ENCODE measurements at regions not wholly inside any gene's neighbourhood (a gene's known extent, or its start where the extent isn't known, plus 50 kb on each side); places are given as distances from the start of the nearest gene placed in this dataset.

DNA sequence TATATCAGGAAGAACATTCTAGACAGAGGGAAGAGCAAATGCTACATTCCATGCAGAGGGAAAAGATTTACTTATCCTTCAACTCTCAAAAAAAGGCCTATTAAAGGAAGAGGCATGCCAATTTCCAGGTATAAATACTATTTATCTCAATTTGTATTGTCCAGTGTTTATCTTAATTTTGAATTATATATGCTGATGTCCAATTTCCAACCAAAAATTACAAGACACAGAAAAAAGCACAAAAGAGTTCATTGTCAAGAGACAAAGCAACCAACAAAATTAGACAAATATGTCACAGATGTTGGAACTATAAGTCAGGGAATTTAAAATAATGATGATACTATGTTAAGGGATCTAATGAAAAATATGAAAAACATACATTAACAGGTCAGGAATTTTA, 286.6 kb upstream of the SFSWAP start:
- no peak for TF ChIP-seq TAF1 (IDR thresholded peaks at IDR 0.05; ENCODE audit: borderline replicate concordance, insufficient read depth, low read length)

DNA sequence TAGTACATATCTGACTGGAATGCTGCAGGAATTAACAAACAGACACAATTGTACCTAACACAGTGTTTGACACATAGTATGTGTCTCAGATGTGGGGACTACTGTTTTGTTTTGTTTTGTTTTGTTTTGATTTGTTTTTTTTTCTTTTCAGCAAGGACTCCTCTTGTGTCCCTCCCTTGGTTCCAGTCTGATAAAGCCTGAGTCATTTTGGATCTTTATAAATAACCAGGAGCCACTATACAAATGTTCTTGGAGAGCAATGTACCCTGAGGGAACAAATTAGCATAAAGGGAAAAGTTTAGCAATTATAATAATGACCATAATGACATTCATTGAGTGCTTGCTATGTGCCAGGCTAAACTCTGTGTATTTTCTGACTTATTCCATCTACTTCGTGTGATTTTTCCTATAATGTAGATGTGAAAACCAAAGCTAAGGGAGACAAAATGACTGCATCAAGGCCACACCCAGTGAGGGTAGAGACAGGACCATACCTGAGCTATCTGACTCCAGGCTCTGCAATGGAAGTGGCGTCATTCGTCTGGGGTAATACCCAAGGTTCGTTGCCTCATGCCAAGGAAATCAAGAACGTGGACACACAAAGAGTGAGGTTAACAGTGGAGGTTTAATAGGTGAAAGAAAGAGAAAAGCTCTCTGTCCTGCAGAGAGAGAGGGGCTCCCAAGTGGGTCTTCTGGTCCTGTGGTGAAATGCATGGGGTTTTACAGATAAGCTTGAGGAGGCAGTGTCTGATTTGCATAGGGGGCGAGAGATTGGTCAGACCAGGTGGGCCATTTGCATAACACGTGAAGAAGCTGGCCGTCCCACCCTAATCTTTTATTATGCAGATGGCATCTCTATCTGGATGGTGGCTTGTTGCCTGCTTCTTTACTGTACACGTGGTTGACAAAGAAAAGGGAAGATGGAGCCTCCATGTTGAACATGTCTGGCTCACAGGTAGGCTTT, 285.5 kb upstream of the SFSWAP start:
- TF ChIP-seq, protein P1, sequence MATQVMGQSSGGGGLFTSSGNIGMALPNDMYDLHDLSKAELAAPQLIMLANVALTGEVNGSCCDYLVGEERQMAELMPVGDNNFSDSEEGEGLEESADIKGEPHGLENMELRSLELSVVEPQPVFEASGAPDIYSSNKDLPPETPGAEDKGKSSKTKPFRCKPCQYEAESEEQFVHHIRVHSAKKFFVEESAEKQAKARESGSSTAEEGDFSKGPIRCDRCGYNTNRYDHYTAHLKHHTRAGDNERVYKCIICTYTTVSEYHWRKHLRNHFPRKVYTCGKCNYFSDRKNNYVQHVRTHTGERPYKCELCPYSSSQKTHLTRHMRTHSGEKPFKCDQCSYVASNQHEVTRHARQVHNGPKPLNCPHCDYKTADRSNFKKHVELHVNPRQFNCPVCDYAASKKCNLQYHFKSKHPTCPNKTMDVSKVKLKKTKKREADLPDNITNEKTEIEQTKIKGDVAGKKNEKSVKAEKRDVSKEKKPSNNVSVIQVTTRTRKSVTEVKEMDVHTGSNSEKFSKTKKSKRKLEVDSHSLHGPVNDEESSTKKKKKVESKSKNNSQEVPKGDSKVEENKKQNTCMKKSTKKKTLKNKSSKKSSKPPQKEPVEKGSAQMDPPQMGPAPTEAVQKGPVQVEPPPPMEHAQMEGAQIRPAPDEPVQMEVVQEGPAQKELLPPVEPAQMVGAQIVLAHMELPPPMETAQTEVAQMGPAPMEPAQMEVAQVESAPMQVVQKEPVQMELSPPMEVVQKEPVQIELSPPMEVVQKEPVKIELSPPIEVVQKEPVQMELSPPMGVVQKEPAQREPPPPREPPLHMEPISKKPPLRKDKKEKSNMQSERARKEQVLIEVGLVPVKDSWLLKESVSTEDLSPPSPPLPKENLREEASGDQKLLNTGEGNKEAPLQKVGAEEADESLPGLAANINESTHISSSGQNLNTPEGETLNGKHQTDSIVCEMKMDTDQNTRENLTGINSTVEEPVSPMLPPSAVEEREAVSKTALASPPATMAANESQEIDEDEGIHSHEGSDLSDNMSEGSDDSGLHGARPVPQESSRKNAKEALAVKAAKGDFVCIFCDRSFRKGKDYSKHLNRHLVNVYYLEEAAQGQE (IDR thresholded peaks at IDR 0.05; ENCODE audit: insufficient read depth in 1 of 2, low read depth in 2 of 2, low read length in 2 of 2): no peak
- TF ChIP-seq POLR2AphosphoS5 (IDR thresholded peaks at IDR 0.05; ENCODE audit: low read depth, low read length) (no peak), TAF1 (IDR thresholded peaks at IDR 0.05; ENCODE audit: borderline replicate concordance, insufficient read depth, low read length) (no peak), SIN3A (IDR thresholded peaks at IDR 0.05; ENCODE audit: borderline replicate concordance, insufficient read depth, low read length) (no peak), FOXP2 (optimal IDR thresholded peaks at IDR 0.05; ENCODE audit: borderline replicate concordance, extremely low read depth, extremely low read length, insufficient read depth) (no peak)

DNA sequence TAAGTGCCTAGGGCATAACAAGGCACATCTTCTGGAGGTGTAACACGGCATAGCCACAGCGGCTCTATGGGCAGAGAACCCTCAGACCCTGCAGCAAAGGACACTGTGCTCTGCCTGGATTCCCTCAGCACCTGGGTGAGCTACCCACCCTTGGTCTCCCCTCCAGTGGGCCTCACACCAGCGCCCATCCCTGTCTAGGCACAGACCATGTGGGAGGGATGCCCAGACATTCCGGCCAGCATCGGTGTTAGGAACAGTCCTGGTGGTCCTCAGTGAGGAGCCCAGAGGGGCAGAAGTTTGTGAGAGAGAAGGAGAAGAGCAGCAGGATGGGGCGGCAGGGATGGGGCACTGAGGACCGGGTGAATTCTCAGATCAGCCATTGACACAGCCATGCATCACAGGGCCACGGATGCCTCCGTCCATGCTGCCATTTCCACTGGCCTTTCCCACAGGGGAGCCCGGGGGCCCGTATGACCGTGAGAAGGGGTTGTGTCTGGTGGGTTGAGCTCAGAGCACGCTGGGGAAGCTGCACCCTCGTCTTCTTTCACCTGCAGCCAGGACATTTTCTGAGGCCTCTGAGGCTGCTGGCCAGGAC, 282.7 kb upstream of the SFSWAP start:
- TF ChIP-seq FOXP2 (optimal IDR thresholded peaks at IDR 0.05; ENCODE audit: borderline replicate concordance, extremely low read depth, extremely low read length, insufficient read depth): no peak
- TF ChIP-seq TAF1 (IDR thresholded peaks at IDR 0.05; ENCODE audit: borderline replicate concordance, insufficient read depth, low read length): no peak

DNA sequence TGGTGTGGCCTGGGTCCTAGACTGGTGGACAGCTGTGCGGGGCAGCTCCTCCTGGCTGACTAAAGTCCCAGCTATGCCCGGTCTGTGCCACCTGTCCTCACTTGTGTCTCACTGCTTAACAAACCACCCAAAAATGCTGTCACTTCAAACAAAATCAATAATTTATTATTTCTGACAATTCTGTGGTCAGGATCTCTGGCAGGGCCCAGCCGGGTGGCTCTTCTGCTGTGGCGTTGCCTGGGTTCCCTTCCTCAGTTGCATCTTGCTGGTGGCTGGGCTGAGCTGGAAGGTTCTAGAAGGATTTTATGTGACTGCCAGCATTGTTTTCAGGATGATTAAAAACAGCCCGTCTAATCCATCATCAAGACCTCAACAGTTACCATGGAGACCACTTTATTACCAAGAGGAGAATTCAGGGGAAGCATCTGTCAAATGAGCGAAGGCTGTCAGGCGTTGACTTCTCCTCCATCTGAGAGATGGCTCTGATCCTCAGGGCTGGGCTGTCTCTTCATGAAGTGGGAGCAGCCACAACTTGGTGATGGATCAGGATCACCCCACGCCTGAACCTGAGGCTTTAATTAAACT, 280.6 kb upstream of the SFSWAP start:
- no peak for TF ChIP-seq SIN3A (IDR thresholded peaks at IDR 0.05; ENCODE audit: borderline replicate concordance, insufficient read depth, low read length)
- TF ChIP-seq, protein P1 (IDR thresholded peaks at IDR 0.05; ENCODE audit: insufficient read depth in 1 of 2, low read depth in 2 of 2, low read length in 2 of 2): no peak

DNA sequence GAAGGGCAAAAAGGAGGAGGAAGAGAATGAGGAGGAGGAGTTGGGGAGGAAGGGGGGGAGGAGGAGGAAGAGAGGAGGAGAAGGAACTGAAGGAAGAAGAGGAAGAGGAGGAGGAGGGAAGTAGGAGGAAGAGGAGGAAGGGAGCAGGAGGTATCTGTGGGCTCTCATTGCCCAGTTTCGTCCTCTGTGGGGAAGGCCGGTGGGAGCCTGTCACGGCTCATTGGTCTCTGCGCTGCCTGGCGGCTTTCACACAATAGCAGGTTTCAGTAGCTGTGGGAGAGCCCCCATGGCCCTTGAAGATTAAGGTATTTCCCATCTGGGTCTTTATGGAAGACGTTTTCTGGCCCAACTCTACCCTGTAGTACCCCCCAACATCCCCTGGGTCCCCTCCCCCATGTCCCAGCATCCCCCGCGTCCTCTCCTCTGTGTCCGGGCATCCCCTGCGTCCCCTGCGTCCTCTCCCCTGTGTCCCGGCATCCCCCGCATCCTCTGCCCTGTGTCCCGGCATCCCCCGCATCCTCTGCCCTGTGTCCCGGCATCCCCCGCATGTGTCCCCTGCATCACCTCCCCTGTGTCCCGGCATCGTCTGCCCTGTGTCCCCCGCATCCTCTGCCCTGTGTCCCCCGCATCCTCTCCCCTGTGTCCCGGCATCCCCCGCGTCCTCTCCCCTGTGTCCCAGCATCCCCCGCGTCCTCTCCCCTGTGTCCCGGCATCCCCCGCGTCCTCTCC, 278.2 kb upstream of the SFSWAP start:
- TF ChIP-seq POLR2AphosphoS5 (IDR thresholded peaks at IDR 0.05; ENCODE audit: low read depth, low read length) (no peak), SIN3A (IDR thresholded peaks at IDR 0.05; ENCODE audit: borderline replicate concordance, insufficient read depth, low read length) (no peak), FOXP2 (optimal IDR thresholded peaks at IDR 0.05; ENCODE audit: borderline replicate concordance, extremely low read depth, extremely low read length, insufficient read depth) (no peak), TAF1 (IDR thresholded peaks at IDR 0.05; ENCODE audit: borderline replicate concordance, insufficient read depth, low read length) (no peak)
- TF ChIP-seq, protein P1 (IDR thresholded peaks at IDR 0.05; ENCODE audit: insufficient read depth in 1 of 2, low read depth in 2 of 2, low read length in 2 of 2): no peak

Measured in PFSK-1 (cell line).